Left ventricle myocardium inferior (tissue), 1 donor: ENCODE measurements at regions not wholly inside any gene's neighbourhood (a gene's known extent, or its start where the extent isn't known, plus 50 kb on each side); places are given as distances from the start of the nearest gene placed in this dataset.

ENCODE experiments used
- DNase-seq: peaks from one replicate; pipeline ENCODE4 v3.0.0-alpha.2; 2020
- H3K27ac ChIP-seq: fragments of 200-600 bp; replicated peaks from 2 replicates; pipeline ENCODE4 v1.8.0; 2021
- H3K27me3 ChIP-seq: fragments of 200-600 bp; 2 replicates; pipeline ENCODE4 v1.8.0; 2021; ENCODE audit warnings: low read depth
- H3K36me3 ChIP-seq: fragments of 200-600 bp; 2 replicates; pipeline ENCODE4 v1.8.0; 2021
- H3K4me1 ChIP-seq: fragments of 200-600 bp; 2 replicates; pipeline ENCODE4 v1.8.0; 2021
- H3K4me3 ChIP-seq: fragments of 200-600 bp; 2 replicates; pipeline ENCODE4 v1.8.0; 2021; ENCODE audit warnings: mild to moderate bottlenecking, moderate library complexity
- H3K9me3 ChIP-seq: fragments of 200-600 bp; replicated peaks from 2 replicates; pipeline ENCODE4 v1.8.0; 2021
- intact Hi-C: fragments of 100-400 bp; cut with micrococcal nuclease; formaldehyde crosslinking; loops from one replicate; pipeline ENCODE4 v1.11.0; 2022
- TF ChIP-seq, protein P1 (sequence below): fragments of 200-600 bp; IDR thresholded peaks from 2 replicates; pipeline ENCODE4 v1.8.0; 2021; ENCODE audit warnings: antibody characterized with exemption, mild to moderate bottlenecking, borderline replicate concordance
- donor health status: DM: no; HTN: yes; CAD: no; lungs with severe emphysema.

- Histone ChIP-seq H3K4me3 (no peak overlapping the region), H3K27ac (no peak overlapping the region), H3K4me1 (no peaks in the 10 kb centered on the region), H3K9me3 (no peaks in the 10 kb centered on the region), H3K27me3 (no peaks in the 10 kb centered on the region), H3K36me3 (no peaks in the 10 kb centered on the region)
- DNase-seq: no peak
- TF ChIP-seq, protein P1, sequence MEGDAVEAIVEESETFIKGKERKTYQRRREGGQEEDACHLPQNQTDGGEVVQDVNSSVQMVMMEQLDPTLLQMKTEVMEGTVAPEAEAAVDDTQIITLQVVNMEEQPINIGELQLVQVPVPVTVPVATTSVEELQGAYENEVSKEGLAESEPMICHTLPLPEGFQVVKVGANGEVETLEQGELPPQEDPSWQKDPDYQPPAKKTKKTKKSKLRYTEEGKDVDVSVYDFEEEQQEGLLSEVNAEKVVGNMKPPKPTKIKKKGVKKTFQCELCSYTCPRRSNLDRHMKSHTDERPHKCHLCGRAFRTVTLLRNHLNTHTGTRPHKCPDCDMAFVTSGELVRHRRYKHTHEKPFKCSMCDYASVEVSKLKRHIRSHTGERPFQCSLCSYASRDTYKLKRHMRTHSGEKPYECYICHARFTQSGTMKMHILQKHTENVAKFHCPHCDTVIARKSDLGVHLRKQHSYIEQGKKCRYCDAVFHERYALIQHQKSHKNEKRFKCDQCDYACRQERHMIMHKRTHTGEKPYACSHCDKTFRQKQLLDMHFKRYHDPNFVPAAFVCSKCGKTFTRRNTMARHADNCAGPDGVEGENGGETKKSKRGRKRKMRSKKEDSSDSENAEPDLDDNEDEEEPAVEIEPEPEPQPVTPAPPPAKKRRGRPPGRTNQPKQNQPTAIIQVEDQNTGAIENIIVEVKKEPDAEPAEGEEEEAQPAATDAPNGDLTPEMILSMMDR: no peak
- intact Hi-C loops: no loop called here
Measured at GRCh38 chrX:42497356-42497755, 280.6 kb downstream of the PPP1R2C start.

DNA sequence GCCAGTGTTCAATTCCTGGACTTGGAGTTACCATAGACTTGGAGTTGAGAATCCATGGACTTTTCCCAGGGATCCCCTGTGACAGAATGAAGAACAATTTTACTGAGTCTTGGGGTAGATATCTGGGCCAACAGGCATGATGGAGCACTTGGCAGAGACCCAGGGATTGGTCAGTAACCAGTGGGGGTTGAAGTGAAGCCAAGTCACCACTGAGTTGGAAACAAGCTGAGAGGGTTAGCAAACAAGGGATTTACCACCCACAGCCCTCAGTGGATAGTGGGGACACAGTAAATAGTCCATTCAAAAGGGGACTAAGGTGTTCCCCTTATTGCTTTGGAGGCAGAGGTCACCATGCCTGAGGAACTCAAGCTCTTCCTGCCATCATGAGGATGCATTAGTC is 281.7 kb downstream of the PPP1R2C start:
- H3K4me3 ChIP-seq: no peak overlapping the region
- H3K4me1 ChIP-seq: no peaks in the 10 kb centered on the region
- DNase-seq: no peak
- H3K27me3 ChIP-seq: no peaks in the 10 kb centered on the region
- no peaks in the 10 kb centered on the region for H3K36me3 ChIP-seq
- intact Hi-C loops: no loop called here
- H3K9me3 ChIP-seq: no peaks in the 10 kb centered on the region
- no peak overlapping the region for H3K27ac ChIP-seq
- TF ChIP-seq, protein P1: no peak

DNA sequence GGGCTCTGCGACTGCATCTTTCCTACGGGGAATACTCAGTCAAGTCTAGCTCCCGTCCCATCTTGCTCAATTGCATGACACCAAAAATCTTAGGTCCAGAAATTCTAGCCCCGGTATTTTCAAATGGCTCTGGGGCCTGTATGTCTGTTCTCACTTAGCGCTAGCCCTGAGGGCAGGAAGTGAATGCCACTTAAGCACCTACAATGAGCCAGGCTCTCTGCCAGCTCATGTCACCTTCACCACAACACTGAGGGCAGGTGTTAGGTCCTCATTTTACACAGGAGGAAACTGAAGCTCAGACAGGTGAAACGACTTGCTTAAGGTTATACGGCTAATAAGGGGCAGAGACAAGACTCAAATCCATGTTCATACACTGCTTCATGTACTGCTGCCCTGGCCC is 282.8 kb downstream of the PPP1R2C start:
- Histone ChIP-seq H3K36me3 (no peaks in the 10 kb centered on the region), H3K9me3 (no peaks in the 10 kb centered on the region), H3K27me3 (no peaks in the 10 kb centered on the region), H3K27ac (no peak overlapping the region), H3K4me3 (no peak overlapping the region), H3K4me1 (no peaks in the 10 kb centered on the region)
- TF ChIP-seq, protein P1: no peak
- no peak for DNase-seq
- intact Hi-C loops: no loop called here

- intact Hi-C loops: no loop called here
- Histone ChIP-seq H3K36me3 (no peaks in the 10 kb centered on the region), H3K27ac (no peak overlapping the region), H3K27me3 (no peaks in the 10 kb centered on the region), H3K4me1 (no peaks in the 10 kb centered on the region), H3K4me3 (no peak overlapping the region), H3K9me3 (no peaks in the 10 kb centered on the region)
- TF ChIP-seq, protein P1: no peak
- no peak for DNase-seq
Measured at GRCh38 chrX:42491137-42491907, 286.6 kb downstream of the PPP1R2C start.

DNA sequence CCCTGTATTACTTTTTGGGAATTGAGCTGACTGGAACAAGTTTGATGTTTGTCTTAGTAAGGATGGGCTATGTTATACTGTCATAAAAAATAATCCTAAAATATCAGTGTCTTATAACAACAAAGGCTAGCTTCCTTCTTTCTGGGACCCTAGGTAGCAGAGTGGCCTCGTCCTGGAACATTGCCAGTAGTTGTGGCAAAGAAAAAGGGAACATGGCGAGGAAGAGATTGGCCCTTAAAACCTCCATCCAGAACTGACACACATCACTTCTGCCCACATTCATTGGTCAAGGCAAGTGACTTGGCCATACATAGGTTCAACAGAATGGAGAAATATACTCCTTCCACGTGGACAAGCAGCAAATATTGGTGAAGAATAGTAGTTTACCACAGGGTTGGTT is 287.9 kb downstream of the PPP1R2C start:
- no peak overlapping the region for H3K4me3 ChIP-seq
- H3K4me1 ChIP-seq: no peaks in the 10 kb centered on the region
- H3K27ac ChIP-seq: no peak overlapping the region
- TF ChIP-seq, protein P1: no peak
- DNase-seq: no peak
- intact Hi-C loops: no loop called here
- H3K36me3 ChIP-seq: no peaks in the 10 kb centered on the region
- no peaks in the 10 kb centered on the region for H3K27me3 ChIP-seq
- H3K9me3 ChIP-seq: no peaks in the 10 kb centered on the region
